ENCODE measurements at regions not wholly inside any gene's neighbourhood (a gene's known extent, or its start where the extent isn't known, plus 50 kb on each side); places are given as distances from the start of the nearest gene placed in this dataset.

DNA sequence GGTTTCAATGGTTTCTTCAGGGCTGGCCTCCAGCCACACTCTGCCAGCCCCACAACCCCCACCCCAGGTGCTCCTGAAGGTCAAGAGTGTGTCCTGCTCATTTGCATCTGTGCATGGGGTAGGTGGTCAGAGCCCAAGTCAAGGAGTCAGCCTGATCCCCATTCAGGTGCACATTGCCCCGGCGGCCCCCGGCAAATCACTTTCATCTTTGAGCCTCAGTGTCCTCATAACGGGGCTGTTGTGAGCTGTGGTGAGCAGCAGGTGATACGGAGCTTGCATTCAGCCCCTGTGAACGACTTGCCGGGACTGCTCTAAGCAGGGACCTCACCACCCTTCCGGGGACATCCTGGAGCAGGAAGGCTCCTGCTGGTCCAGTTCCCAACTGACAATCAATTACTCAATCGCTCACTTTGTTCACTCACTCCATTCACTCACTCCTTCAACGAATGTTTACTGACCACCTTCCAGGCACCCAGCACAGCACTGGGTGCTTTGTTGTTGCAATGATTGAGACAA, 93.2 kb upstream of the CPEB4 start (continued):
- TF ChIP-seq SALL1 (CRISPR knock-in tag; IDR thresholded peaks at IDR 0.05) = peak; percentile 49
- TF ChIP-seq SAP130 (CRISPR knock-in tag; IDR thresholded peaks at IDR 0.05; ENCODE audit: low read depth) = peak; percentile 69
- TF ChIP-seq ZNF501 (CRISPR knock-in tag; IDR thresholded peaks at IDR 0.05) = no peak
- TF ChIP-seq RFX1 (IDR thresholded peaks at IDR 0.05) = no peak
- no peak for TF ChIP-seq ZMAT3 (CRISPR knock-in tag; conservative IDR thresholded peaks at IDR 0.05)
- no peak for TF ChIP-seq ZNF619 (CRISPR knock-in tag; IDR thresholded peaks at IDR 0.05)
- TF ChIP-seq ZFX (CRISPR knock-in tag; IDR thresholded peaks at IDR 0.05; ENCODE audit: low read depth) = peak; percentile 8; the same call in 1 of the 2 replicates
- no peak for TF ChIP-seq NKX3-1 (CRISPR knock-in tag; IDR thresholded peaks at IDR 0.05)
- peak; percentile 65 for TF ChIP-seq MED1 (CRISPR knock-in tag; IDR thresholded peaks at IDR 0.05)
- TF ChIP-seq SMARCE1 (IDR thresholded peaks at IDR 0.05; ENCODE audit: borderline replicate concordance) = no peak
- peak; percentile 53; the same call in 1 of the 2 replicates for TF ChIP-seq ZNF788 (CRISPR knock-in tag; IDR thresholded peaks at IDR 0.05; ENCODE audit: borderline replicate concordance)
- no peak for TF ChIP-seq ZMAT5 (CRISPR knock-in tag; IDR thresholded peaks at IDR 0.05; ENCODE audit: borderline replicate concordance, low read depth)
- no peak for TF ChIP-seq ELF1 (CRISPR knock-in tag; IDR thresholded peaks at IDR 0.05)
- TF ChIP-seq TGIF2 (CRISPR knock-in tag; IDR thresholded peaks at IDR 0.05) = 0 out of 2 replicates have a peak, but pooled peaks have one; percentile 21
- TF ChIP-seq, protein P1, sequence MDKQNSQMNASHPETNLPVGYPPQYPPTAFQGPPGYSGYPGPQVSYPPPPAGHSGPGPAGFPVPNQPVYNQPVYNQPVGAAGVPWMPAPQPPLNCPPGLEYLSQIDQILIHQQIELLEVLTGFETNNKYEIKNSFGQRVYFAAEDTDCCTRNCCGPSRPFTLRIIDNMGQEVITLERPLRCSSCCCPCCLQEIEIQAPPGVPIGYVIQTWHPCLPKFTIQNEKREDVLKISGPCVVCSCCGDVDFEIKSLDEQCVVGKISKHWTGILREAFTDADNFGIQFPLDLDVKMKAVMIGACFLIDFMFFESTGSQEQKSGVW (CRISPR knock-in tag; IDR thresholded peaks at IDR 0.05; ENCODE audit: borderline replicate concordance) = no peak
- TF ChIP-seq PHF5A (CRISPR knock-in tag; IDR thresholded peaks at IDR 0.05; ENCODE audit: low read depth, unreplicated experiment) = no peak
- 0 out of 2 replicates have a peak, but pooled peaks have one; percentile 58 for TF ChIP-seq ZMYM2 (CRISPR knock-in tag; IDR thresholded peaks at IDR 0.05)
- peak; percentile 16 for TF ChIP-seq TEAD3 (CRISPR knock-in tag; optimal IDR thresholded peaks at IDR 0.05; ENCODE audit: borderline replicate concordance)
- TF ChIP-seq CEBPG (CRISPR knock-in tag; IDR thresholded peaks at IDR 0.05) = peak; percentile 91
- TF ChIP-seq ZNF331 (CRISPR knock-in tag; IDR thresholded peaks at IDR 0.05) = peak; percentile 31; the same call in 1 of the 2 replicates
- TF ChIP-seq, protein P2, sequence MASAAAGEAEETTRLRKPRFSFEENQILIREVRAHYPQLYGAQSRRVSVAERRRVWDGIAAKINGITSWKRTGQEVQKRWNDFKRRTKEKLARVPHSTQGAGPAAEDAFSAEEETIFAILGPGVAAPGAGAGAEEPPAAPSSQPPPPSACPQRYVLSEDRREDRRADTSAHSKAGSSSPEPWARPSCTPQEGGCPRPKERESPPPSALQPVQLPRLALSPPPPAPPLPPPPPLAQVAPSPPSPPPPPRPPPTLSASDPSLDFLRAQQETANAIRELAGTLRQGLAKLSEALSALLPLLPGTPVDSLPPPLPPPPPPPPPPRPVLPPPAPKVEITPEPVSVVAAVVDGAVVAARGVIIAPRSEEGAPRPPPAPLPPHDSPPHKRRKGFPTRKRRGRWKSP (CRISPR knock-in tag; IDR thresholded peaks at IDR 0.05) = no peak
- TF ChIP-seq ZNF18 (CRISPR knock-in tag; IDR thresholded peaks at IDR 0.05; ENCODE audit: insufficient replicate concordance) = no peak
- TF ChIP-seq, protein P3, sequence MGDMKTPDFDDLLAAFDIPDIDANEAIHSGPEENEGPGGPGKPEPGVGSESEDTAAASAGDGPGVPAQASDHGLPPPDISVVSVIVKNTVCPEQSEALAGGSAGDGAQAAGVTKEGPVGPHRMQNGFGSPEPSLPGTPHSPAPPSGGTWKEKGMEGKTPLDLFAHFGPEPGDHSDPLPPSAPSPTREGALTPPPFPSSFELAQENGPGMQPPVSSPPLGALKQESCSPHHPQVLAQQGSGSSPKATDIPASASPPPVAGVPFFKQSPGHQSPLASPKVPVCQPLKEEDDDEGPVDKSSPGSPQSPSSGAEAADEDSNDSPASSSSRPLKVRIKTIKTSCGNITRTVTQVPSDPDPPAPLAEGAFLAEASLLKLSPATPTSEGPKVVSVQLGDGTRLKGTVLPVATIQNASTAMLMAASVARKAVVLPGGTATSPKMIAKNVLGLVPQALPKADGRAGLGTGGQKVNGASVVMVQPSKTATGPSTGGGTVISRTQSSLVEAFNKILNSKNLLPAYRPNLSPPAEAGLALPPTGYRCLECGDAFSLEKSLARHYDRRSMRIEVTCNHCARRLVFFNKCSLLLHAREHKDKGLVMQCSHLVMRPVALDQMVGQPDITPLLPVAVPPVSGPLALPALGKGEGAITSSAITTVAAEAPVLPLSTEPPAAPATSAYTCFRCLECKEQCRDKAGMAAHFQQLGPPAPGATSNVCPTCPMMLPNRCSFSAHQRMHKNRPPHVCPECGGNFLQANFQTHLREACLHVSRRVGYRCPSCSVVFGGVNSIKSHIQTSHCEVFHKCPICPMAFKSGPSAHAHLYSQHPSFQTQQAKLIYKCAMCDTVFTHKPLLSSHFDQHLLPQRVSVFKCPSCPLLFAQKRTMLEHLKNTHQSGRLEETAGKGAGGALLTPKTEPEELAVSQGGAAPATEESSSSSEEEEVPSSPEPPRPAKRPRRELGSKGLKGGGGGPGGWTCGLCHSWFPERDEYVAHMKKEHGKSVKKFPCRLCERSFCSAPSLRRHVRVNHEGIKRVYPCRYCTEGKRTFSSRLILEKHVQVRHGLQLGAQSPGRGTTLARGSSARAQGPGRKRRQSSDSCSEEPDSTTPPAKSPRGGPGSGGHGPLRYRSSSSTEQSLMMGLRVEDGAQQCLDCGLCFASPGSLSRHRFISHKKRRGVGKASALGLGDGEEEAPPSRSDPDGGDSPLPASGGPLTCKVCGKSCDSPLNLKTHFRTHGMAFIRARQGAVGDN (CRISPR knock-in tag; IDR thresholded peaks at IDR 0.05) = peak; percentile 69; the same call in 1 of the 2 replicates

Data from HepG2 (cell line).